ENCODE measurements at regions not wholly inside any gene's neighbourhood (a gene's known extent, or its start where the extent isn't known, plus 50 kb on each side); places are given as distances from the start of the nearest gene placed in this dataset.

- TF ChIP-seq E2F8 (IDR thresholded peaks at IDR 0.05; ENCODE audit: low read depth, partially characterized antibody) (no peak), IRF3 (IDR thresholded peaks at IDR 0.05) (no peak), CHD4 (IDR thresholded peaks at IDR 0.05) (no peak)
Measured at GRCh38 chr6:3592371-3592941, 135.6 kb upstream of the SLC22A23 start (continued).

- BruUV-seq (replicated peaks), result no TSS peak
- H3K4me2 ChIP-seq (ENCODE audit: control insufficient read depth, insufficient read depth), result no peak overlapping the region
- no peak for FAIRE-seq
- no peaks in the 10 kb centered on the region for H3K79me2 ChIP-seq (ENCODE audit: control insufficient read depth, insufficient read depth, low read length)
- ChIA-PET RAD21 (ENCODE audit: unreplicated experiment) (no interaction called here), CTCF (no interaction called here), SMC1A (ENCODE audit: uncharacterized antibody, unreplicated experiment) (no interaction called here), POLR2A (no interaction called here)
- H2AFZ ChIP-seq (ENCODE audit: control insufficient read depth, low read depth, low read length), result no peak overlapping the region
- no peak overlapping the region for H3K9ac ChIP-seq (ENCODE audit: control insufficient read depth, insufficient read depth, low read length)
- no peaks in the 10 kb centered on the region for H4K20me1 ChIP-seq (ENCODE audit: control insufficient read depth, insufficient read depth)
- peaks cover 2% of the 10 kb centered on the region; the same call in 2 of the 3 replicates for H3K9me3 ChIP-seq (replicated peaks; ENCODE audit: control insufficient read depth, insufficient read depth, low read length)
- no peaks in the 10 kb centered on the region for H3K36me3 ChIP-seq (ENCODE audit: control insufficient read depth in 2 of 2, insufficient read depth in 2 of 2, low read length in 1 of 2)
- TF ChIP-seq BCLAF1 (IDR thresholded peaks at IDR 0.05) (no peak), TARDBP (IDR thresholded peaks at IDR 0.05; ENCODE audit: borderline replicate concordance) (no peak), E2F8 (IDR thresholded peaks at IDR 0.05; ENCODE audit: low read depth, partially characterized antibody) (no peak)
- in situ Hi-C loops (cut with MboI), result no loop called here
- intact Hi-C loops (cut with micrococcal nuclease; ENCODE audit: unreplicated experiment), result no loop called here
- ATAC-seq, result no peak
- no peaks in the 10 kb centered on the region for H3K4me1 ChIP-seq (ENCODE audit: control insufficient read depth, insufficient read depth, low read length)
- 0 out of 4 replicates have a peak, but pooled peaks cover 0 to 4% of the 10 kb centered on the region in 2 experiments for H3K27me3 ChIP-seq (replicated peaks in 1 of 2; ENCODE audit: control insufficient read depth in 2 of 2, insufficient read depth in 2 of 2, low read length in 1 of 2)
- no peak overlapping the region for H3K27ac ChIP-seq (ENCODE audit: control insufficient read depth, insufficient read depth)
- 0% methylated on average over 1 of the region's 1 CpG for WGBS (ENCODE audit: insufficient coverage, insufficient replicate concordance, low lambda C conversion rate, missing lambda C conversion rate)
- DNase-seq (ENCODE audit: low read depth, low spot score), result no peak
- H3K4me3 ChIP-seq, result no peak overlapping the region
Measured at GRCh38 chr6:3591970-3592369, 135.1 kb upstream of the SLC22A23 start.

Data from GM12878 (cell line).